ENCODE measurements at regions not wholly inside any gene's neighbourhood (a gene's known extent, or its start where the extent isn't known, plus 50 kb on each side); places are given as distances from the start of the nearest gene placed in this dataset.

DNA sequence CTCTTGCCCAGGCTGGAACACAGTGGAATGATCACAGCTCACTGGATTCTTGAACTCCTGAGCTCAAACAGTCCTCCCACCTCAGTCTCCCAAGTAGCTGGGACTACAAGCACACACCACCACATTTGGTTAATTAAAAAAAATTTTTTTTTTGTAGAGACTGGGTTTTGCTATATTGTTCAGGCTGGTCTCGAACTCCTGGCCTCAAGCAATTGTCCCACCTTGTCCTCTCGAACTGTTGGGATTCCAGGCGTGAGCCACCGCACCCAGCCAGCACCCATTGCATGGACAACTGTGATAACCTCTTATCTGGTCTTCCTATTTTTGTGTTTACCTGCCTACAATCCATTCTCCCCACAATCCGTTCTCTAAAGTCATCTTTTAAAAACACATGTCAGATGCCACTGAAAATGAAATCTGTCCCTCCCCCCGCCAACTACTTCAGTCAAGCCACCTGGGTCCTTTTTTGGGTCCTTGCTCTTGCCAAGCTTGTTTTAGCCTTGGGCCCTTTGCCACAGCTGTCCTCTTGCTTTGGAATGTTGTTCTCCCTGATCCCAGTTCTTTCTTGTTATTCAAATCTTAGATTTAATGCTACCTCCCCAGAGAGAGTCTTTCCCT lies 250.5 kb downstream of the PIK3R1 start:
- DNase-seq (ENCODE audit: low read depth), result no peak
- TF ChIP-seq, protein P1, sequence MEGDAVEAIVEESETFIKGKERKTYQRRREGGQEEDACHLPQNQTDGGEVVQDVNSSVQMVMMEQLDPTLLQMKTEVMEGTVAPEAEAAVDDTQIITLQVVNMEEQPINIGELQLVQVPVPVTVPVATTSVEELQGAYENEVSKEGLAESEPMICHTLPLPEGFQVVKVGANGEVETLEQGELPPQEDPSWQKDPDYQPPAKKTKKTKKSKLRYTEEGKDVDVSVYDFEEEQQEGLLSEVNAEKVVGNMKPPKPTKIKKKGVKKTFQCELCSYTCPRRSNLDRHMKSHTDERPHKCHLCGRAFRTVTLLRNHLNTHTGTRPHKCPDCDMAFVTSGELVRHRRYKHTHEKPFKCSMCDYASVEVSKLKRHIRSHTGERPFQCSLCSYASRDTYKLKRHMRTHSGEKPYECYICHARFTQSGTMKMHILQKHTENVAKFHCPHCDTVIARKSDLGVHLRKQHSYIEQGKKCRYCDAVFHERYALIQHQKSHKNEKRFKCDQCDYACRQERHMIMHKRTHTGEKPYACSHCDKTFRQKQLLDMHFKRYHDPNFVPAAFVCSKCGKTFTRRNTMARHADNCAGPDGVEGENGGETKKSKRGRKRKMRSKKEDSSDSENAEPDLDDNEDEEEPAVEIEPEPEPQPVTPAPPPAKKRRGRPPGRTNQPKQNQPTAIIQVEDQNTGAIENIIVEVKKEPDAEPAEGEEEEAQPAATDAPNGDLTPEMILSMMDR (IDR thresholded peaks at IDR 0.05; ENCODE audit: insufficient read depth, low read depth, low read length), result no peak
- no peak overlapping the region for H3K4me3 ChIP-seq (ENCODE audit: low read depth, low read length)

DNA sequence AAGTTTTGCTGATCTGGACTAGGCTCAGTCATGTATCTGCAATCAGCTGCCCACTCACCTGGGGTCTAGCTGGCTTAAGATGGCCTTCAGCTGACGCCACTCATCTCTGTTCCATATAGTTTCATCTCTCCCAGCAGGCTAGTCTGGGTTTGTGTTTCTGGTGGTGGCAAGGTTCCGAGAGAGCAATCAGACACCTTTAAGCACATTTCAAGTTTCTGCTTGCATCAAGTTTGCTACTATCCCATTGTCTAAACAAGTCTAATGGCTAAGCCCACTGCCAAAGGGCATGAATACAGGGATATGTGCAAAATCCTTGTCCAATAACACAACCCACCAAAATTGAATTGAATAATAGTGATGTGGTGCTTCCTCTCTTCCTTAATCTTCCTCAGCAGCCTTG lies 251.7 kb downstream of the PIK3R1 start:
- no peak for DNase-seq (ENCODE audit: low read depth)
- H3K4me3 ChIP-seq (ENCODE audit: low read depth, low read length), result no peak overlapping the region
- TF ChIP-seq, protein P1 (IDR thresholded peaks at IDR 0.05; ENCODE audit: insufficient read depth, low read depth, low read length), result no peak

DNA sequence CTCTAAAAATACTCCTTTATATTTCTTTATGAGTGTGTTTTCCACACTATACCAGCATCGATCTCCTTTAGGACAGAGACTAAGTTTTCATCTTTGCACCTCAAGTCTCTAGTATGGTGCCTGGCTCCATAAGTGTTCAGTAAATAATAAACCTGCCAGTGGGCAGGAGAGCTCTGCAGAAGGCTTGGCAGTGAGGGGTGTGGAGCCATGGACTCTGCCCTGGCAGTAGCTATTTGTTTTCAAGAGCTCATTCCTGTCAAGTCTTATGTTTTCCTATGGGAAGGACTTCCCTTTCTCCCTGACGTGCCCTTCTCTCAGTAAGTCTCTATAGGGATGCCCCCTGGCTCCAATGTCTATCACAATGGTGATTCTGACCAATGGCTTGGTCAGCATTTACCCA lies 252.2 kb downstream of the PIK3R1 start:
- H3K4me3 ChIP-seq (ENCODE audit: low read depth, low read length), result no peak overlapping the region
- no peak for DNase-seq (ENCODE audit: low read depth)
- TF ChIP-seq, protein P1 (IDR thresholded peaks at IDR 0.05; ENCODE audit: insufficient read depth, low read depth, low read length), result no peak

DNA sequence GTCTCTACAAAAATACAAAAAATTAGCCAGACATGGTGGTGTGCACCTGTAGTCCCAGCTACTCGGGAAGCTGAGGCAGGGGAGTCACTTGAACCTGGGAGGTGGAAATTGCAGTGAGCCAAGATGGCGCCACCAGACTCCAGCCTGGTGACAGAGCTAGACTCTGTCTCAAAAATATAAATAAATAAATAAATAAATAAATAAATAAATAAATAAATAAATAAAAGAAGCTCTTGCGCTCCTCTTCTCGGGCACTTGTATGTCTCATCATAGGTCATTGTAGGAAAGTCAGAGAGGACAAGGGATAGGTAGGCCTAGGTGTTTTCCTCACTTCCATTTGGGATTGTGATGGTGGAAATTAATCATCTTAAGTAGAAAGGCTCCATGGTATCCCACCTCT lies 252.8 kb downstream of the PIK3R1 start:
- TF ChIP-seq, protein P1 (IDR thresholded peaks at IDR 0.05; ENCODE audit: insufficient read depth, low read depth, low read length), result no peak
- no peak overlapping the region for H3K4me3 ChIP-seq (ENCODE audit: low read depth, low read length)
- DNase-seq (ENCODE audit: low read depth), result no peak

DNA sequence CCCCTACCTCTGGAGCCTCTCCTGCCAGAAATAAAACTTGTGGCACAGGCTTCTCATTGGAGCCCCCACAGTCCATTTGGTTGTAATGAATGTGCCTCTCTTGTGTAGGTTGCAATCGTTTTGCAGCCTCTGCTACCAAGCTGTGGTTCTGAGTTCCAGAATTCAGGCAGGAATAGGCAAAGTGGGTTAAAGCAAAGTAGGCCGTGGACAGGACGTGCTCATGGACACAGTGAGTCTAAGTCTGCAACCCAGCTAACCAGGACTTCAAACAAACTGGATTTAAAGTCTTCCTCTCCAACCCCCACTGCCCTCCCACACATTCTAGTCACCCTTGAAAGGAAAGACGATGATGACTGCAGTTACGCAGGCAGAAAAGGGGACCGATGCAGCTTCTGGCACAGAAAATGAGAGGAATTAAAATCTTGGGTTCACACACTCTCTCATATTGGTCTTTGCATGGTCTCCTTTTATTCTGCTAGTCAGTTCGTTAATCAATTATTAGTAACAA lies 260.0 kb downstream of the PIK3R1 start:
- no peak for DNase-seq (ENCODE audit: low read depth)
- TF ChIP-seq, protein P1 (IDR thresholded peaks at IDR 0.05; ENCODE audit: insufficient read depth, low read depth, low read length), result no peak
- no peak overlapping the region for H3K4me3 ChIP-seq (ENCODE audit: low read depth, low read length)

DNA sequence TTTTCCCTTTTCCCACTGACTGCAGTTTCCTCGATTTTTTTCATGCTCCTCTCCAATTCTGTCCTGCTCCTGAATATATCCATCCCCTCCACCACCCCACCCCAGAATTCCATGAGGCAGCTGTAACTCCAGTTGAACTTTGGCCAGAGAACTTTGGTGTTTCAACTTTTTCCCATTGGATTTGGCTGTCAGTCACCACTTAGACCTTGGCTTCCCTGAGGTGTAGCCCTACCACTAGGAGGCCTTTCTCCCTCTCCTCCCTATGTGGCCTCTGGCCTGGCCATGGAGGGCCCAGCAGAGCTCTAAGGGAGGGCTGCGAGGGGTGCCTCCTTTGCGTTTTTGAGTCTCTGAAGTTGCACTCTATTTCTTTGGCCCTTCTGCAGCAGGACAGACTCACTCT lies 261.3 kb downstream of the PIK3R1 start:
- H3K4me3 ChIP-seq (ENCODE audit: low read depth, low read length), result no peak overlapping the region
- TF ChIP-seq, protein P1 (IDR thresholded peaks at IDR 0.05; ENCODE audit: insufficient read depth, low read depth, low read length), result peak; percentile 24
- DNase-seq (ENCODE audit: low read depth), result no peak

Measured in fibroblast of villous mesenchyme (primary cell).